Epithelial cell of esophagus (primary cell): ENCODE measurements at regions not wholly inside any gene's neighbourhood (a gene's known extent, or its start where the extent isn't known, plus 50 kb on each side); places are given as distances from the start of the nearest gene placed in this dataset.

Source experiments
- DNase-seq: peaks from one replicate; pipeline ENCODE4 v3.0.0; 2010; ENCODE audit warnings: low read depth
- H3K4me3 ChIP-seq: 2 replicates; pipeline ENCODE4 v1.5.1; 2011; ENCODE audit warnings: mild to moderate bottlenecking, low read length, control low read depth
- TF ChIP-seq, protein P1 (sequence below): IDR thresholded peaks from 2 replicates; pipeline ENCODE4 v1.5.1; 2011; ENCODE audit warnings: low read depth, mild to moderate bottlenecking, low read length, control low read depth, inconsistent platforms; ENCODE audit not compliant: insufficient read depth; ENCODE audit errors: missing control alignments

DNA sequence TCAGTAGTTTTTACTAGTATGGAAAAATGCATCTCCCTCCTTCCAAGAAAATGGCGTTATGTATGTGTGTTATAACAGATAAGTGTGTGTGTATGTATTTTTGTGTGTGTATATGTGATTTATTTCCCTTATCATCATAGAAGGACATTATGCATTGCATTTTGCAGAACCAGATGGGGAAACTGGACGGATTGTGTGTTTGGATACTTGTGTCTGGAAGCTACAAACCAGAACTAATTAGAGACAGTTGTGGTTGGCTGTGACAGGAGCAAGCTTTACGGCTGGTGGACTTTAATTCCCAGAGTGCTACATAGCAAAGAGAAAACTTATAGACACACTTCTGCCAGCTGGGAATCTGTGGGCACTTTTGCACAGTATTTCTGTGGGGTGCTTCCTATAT, 162.5 kb downstream of the RWDD3 start:
- TF ChIP-seq, protein P1, sequence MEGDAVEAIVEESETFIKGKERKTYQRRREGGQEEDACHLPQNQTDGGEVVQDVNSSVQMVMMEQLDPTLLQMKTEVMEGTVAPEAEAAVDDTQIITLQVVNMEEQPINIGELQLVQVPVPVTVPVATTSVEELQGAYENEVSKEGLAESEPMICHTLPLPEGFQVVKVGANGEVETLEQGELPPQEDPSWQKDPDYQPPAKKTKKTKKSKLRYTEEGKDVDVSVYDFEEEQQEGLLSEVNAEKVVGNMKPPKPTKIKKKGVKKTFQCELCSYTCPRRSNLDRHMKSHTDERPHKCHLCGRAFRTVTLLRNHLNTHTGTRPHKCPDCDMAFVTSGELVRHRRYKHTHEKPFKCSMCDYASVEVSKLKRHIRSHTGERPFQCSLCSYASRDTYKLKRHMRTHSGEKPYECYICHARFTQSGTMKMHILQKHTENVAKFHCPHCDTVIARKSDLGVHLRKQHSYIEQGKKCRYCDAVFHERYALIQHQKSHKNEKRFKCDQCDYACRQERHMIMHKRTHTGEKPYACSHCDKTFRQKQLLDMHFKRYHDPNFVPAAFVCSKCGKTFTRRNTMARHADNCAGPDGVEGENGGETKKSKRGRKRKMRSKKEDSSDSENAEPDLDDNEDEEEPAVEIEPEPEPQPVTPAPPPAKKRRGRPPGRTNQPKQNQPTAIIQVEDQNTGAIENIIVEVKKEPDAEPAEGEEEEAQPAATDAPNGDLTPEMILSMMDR: no peak
- DNase-seq: no peak
- no peak overlapping the region for H3K4me3 ChIP-seq

DNA sequence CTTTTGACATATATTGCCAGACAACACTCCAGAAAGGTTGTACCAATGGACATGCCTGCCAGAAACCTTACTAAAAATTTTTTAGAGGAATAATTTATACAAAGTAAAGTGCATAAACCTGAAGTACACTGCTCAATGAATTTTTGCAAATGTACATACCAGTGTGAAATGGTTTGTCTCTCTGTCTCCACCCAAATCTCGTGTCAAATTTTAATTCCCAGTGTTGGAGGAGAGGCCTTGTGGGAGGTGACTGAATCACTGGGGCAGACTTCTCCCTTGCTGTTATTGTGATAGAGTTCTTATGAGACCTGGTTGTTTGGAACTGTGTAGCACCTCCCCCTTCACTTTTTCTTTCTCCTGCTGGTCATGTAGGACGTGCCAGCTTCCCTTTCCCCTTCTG, 168.8 kb downstream of the RWDD3 start:
- H3K4me3 ChIP-seq: no peak overlapping the region
- TF ChIP-seq, protein P1: no peak
- no peak for DNase-seq

DNA sequence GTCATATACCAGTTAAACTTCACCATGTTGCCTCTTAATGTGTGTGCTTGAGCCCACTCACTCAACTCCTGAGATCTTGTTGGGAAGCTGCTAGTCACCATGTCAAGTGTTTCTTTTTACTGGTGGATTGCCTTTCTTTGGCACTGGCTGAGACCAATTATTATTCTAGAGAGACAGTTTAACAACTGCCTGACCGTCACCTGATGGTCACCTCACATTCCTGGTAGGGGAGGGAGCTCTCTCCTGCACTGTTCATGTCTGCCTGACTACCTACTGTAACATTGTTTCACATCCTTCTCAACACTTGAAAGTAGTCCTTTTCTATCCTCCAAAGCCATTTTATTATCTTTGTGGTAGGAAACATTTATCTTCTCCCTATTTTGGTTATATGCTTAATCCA, 172.3 kb downstream of the RWDD3 start:
- H3K4me3 ChIP-seq: no peak overlapping the region
- no peak for DNase-seq
- TF ChIP-seq, protein P1: no peak

DNA sequence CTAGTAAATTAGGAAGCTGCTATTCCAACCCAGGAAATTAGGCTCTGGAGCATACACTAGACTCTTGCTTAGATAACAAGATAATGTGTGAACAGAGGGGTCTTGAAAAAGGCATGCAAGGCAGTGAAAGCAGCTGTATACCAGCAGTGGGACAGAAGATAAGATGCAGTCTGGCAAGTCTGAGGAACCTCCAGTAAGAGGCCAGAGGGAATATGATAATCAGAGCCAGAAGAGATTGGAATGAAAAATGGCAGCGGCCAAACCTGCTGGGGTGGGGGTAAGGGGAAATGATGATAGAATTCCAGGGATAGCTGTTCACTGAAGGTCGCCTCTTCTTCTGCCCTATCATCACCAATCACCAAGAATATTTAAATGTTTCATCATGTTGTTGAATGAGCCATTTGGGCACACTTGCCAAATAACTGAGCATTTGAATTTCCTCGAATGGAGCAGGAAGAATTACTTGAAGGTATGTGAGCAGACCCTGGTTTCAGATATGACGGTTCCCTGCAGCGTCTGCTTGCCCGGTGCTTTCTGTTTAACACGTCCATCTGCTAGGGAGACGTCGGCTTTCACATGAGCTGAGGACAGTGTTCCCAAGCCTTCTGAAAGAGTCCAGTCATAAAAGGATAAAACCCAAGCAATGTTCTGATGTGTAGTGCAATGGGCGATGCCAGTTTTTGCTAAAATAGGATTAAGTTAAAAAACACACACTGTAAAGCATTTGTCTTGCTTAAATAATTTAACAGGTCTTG, 173.3 kb downstream of the RWDD3 start:
- TF ChIP-seq, protein P1: no peak
- no peak for DNase-seq
- H3K4me3 ChIP-seq: no peak overlapping the region

DNA sequence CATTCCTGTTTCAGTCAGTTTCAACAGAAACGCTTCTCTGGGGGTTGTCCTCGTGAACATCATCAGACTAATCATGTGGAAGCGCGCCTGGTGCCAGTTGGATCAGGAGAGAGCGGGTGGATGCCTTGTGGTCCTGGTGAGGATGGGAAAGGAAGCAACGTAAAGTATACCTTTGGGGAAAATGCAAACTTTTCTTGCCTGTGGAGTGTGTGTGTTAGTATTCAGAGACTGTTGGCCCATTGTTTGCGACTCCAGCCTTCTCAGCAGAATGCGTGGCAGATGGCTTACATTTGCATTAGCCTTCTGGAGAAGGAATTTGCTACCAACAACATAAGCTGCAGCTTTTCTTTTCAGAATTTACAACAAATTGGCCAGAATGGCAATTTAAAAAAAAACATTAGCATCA, 173.9 kb downstream of the RWDD3 start:
- H3K4me3 ChIP-seq: no peak overlapping the region
- DNase-seq: no peak
- TF ChIP-seq, protein P1: no peak

DNA sequence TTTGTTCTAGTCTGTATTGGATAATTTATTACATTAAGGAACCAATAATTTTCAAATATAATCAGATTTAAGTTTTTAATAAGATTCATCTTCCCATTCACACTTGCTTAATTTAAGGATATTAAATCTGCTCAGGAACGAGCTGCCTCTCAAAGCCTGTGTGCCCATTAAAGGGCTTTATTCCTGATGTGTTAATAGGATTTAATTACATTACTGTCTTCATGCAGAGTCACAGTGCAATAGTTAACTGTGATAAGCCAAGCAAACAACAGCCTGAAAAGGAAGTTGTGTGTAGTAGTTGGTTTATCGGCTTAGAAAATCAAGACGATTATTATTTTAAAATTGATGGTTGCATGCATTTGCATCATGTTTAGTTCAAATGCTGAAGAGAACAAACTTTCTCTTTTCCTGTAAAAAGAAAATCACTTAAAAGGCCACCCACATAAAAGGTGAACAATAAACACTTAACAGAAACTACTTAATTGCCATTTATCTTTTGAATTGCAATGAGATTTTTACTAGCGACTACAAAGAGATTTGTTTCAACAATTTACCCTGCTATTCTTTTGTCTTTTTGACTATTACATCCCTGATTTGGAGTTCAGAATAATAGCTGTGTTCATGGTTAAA, 174.6 kb downstream of the RWDD3 start:
- TF ChIP-seq, protein P1: no peak
- no peak for DNase-seq
- H3K4me3 ChIP-seq: no peak overlapping the region
